NCI-H446 treated with DMSO at 0.1 percent for 48 hours (cell line): ENCODE measurements at regions not wholly inside any gene's neighbourhood (a gene's known extent, or its start where the extent isn't known, plus 50 kb on each side); places are given as distances from the start of the nearest gene placed in this dataset.
"Not testable (repeated sequence)": the region's sequence is repeated elsewhere in the genome, so short reads cannot be mapped to it uniquely, and the experiment has no call there.

Experiments
- DNase-seq: peaks from one replicate; lab custom pipeline; 2025; lab: John Stamatoyannopoulos, UW

- DNase-seq: peak; percentile 62
Observed at GRCh38 chr5:63555874-63556273, 406.4 kb downstream of the HTR1A start.

GRCh38 chr5:63554191-63554590, 408.1 kb downstream of the HTR1A start:
- DNase-seq: no peak

DNA sequence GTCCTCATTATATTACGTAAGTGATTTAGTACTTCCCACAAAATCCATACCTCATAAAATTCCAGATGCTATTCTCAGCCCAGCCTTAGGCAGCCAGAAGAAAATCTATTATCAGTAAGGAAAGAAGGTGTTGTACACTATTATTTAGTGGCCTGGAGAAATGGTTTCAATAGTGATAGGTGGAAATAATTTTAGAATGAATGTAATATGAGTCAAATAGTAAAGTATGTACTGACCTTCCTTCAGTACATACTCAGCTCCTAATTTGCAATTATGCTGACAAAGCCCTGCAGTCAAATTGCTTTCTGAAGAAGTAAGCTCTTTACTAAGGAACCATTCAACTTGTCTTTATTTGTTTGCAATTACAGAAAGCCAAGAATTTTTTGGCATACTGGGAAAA, 409.2 kb downstream of the HTR1A start:
- no peak for DNase-seq

DNA sequence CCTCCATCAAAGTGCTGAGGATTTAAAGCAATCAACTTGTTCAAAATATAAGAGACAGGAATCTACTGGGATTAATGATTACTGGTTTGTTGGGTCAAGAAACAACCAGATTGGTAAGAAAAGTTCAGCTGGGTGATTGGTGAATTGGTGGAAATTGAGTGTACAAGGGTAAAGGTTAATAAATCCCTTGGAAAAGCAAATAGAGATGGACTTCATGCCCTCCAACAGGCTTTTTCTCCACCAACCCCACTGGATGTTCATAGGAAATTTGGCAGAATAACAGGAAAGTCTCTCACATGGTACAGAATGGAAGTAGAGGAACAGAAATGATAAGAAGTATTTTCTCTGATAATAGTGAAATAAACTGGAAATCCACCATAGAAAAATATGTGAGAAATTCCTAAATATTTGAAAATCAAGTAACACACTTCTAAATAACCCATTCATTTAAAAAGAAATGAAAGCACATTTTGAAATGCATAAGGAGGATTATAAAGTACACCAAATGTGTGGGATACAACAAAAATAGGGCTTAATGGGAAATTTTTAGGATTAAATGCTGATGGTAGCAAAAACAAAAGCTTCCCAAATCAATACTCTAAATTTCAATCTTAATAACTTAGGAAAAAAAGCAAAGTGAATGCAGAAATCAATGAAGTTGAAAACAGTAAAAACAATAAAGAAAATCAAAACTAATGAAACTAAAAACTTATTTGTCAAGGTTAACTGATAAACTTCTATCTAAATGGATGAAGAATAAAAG, 426.2 kb downstream of the HTR1A start:
- DNase-seq: no peak

GRCh38 chr5:63524281-63524680, 438.0 kb downstream of the HTR1A start:
- DNase-seq: no peak

GRCh38 chr5:63516006-63516405, 446.2 kb downstream of the HTR1A start:
- no peak for DNase-seq

DNA sequence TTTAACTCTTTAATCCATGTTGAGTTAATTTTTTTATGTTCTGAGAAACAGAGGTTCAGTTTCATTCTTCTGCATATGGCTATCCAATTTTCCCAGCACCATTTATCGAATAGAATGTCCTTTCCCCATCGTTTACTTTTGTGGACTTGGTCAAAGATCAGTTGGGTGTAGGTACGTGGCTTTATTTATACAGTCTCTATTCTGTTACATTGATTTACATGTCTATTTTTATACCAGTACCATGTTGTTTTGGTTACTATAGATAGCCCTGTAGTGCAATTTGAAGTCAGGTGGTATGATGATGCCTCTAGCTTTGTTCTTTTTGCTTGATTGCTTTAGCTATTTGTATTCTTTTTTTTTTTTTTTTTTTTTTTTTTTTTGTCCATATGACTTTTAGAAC, 462.0 kb downstream of the HTR1A start:
- DNase-seq: no peak

GRCh38 chr5:63495225-63495624, 467.0 kb downstream of the HTR1A start:
- no peak for DNase-seq

- DNase-seq: no peak
Observed at GRCh38 chr5:63483338-63483737, 478.9 kb downstream of the HTR1A start.

GRCh38 chr5:63473335-63473967, 488.8 kb downstream of the HTR1A start:
- no peak for DNase-seq

DNA sequence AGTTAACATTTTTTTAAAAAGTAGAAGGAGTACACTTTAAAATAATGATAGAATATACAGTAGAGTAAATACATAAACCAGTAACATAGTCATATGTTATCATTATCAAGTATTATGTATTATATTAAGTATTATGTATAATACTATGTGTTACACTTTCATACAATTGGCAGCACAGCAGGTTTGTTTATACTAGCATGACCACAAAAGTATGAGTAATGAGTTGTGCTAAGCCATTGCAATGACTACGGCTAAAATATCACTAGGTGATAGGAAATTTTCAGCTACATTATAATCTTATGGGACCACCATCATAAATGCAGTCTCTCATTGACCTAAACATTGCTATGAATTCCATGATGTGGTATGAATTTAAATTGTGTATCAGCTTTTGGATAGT, 506.0 kb downstream of the HTR1A start:
- DNase-seq: no peak

DNA sequence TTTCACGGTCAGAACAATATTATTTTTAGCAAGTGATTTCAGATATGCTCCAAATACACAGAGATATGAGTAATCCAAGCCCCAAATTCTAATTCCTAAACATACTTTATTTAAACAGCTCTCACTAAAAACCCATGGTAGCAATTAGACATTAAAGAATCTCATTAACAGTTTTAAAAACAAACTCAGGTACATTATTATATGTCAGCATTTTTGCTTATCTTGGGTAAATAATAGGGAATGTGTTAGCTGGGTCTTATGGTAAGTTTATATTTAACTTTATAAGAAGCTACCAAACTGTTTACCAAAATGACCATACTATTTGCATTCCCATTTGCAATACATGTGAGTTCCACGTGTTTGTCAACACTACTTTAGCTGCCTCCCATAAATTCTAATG, 511.1 kb downstream of the HTR1A start:
- DNase-seq: no peak

GRCh38 chr5:63439537-63439936, 522.7 kb downstream of the HTR1A start:
- no peak for DNase-seq

DNA sequence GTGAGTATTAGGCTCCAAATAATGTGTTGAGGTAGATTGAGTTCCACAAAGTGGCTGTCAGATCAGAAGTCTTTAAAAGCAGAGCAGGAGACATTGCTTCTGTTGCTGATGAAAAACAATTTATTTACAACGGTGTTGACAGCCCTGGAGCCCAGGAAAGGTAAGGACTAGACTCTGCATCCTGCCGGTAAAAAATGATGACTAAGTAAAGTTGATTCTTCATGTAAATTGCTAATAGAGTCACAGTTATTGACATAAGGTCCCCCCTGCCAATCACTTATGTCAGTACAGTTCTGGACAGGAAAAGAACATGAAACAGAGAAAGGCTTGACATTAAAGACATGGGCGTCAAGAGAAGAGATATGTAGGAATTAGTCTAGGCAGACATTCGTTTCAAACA, 552.5 kb downstream of the HTR1A start:
- DNase-seq: no peak

GRCh38 chr5:63408984-63409383, 553.3 kb downstream of the HTR1A start:
- DNase-seq: no peak

- peak; percentile 29 for DNase-seq
Observed at GRCh38 chr5:63401436-63402046, 560.7 kb downstream of the HTR1A start.

DNA sequence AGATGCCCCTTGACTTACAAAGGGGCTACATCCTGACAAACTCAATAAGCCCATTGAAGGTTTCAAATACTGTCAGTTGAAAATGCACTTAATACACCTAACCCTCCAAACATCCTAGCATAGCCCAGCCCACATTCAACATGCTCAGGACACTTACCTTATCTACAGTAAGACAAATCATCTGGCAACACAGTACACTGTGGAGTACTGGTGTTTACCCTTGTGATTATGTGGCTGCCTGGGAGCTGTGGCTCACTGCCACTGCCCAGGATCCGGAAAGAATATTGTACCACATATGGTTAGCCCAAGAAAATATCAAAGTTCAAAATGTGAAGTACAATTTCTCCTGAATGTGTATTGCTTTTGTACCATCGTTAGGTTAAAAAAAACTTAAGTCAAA, 562.2 kb downstream of the HTR1A start:
- no peak for DNase-seq

- DNase-seq: no peak
Observed at GRCh38 chr5:63398346-63398745, 563.9 kb downstream of the HTR1A start.

GRCh38 chr5:63388188-63388587, 574.1 kb downstream of the HTR1A start:
- not testable (repeated sequence) for DNase-seq

DNA sequence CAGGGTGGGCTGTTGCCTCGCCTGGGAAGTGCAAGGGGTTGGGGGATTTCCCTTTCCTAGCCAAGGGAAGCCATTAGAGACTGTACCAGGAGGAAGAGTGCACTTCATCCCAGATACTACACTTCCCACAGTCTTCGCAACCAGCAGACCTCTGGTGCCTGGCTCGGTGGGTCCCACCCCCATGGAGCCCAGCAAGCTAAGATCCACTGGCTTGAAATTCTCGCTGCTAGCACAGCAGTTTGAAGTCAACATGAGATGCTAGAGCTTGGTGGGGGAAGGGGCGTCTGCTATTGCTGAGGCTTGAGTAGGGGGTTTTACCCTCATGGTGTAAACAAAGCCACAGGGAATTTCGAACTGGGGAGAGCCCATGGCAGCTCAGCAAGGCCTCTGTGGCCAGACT, 586.4 kb downstream of the HTR1A start:
- no peak for DNase-seq

- no peak for DNase-seq
Observed at GRCh38 chr5:63374085-63374484, 588.2 kb downstream of the HTR1A start.

- DNase-seq: no peak
Observed at GRCh38 chr5:63351164-63351563, 611.1 kb downstream of the HTR1A start.

- no peak for DNase-seq
Observed at GRCh38 chr5:63346451-63346850, 615.8 kb downstream of the HTR1A start.
